ENCODE measurements at regions not wholly inside any gene's neighbourhood (a gene's known extent, or its start where the extent isn't known, plus 50 kb on each side); places are given as distances from the start of the nearest gene placed in this dataset.

GRCh38 chr3:124347418-124347817 is 355.5 kb upstream of the ROPN1 start:
- TF ChIP-seq CTCF (IDR thresholded peaks at IDR 0.05; ENCODE audit: insufficient read depth, low read length, poor library complexity, severe bottlenecking) = no peak
- TF ChIP-seq EZH2phosphoT487 (conservative IDR thresholded peaks at IDR 0.05; ENCODE audit: low read length) = no peak

All from SU-DHL-6 (cell line).